NCI-H345 treated with DMSO at 0.1 percent for 48 hours (cell line): ENCODE measurements at regions not wholly inside any gene's neighbourhood (a gene's known extent, or its start where the extent isn't known, plus 50 kb on each side); places are given as distances from the start of the nearest gene placed in this dataset.
"Not testable (repeated sequence)": the region's sequence is repeated elsewhere in the genome, so short reads cannot be mapped to it uniquely, and the experiment has no call there.

Experiments used
- DNase-seq: peaks from one replicate; lab custom pipeline; 2025; ENCODE audit not compliant: unreplicated experiment; lab: John Stamatoyannopoulos, UW

DNA sequence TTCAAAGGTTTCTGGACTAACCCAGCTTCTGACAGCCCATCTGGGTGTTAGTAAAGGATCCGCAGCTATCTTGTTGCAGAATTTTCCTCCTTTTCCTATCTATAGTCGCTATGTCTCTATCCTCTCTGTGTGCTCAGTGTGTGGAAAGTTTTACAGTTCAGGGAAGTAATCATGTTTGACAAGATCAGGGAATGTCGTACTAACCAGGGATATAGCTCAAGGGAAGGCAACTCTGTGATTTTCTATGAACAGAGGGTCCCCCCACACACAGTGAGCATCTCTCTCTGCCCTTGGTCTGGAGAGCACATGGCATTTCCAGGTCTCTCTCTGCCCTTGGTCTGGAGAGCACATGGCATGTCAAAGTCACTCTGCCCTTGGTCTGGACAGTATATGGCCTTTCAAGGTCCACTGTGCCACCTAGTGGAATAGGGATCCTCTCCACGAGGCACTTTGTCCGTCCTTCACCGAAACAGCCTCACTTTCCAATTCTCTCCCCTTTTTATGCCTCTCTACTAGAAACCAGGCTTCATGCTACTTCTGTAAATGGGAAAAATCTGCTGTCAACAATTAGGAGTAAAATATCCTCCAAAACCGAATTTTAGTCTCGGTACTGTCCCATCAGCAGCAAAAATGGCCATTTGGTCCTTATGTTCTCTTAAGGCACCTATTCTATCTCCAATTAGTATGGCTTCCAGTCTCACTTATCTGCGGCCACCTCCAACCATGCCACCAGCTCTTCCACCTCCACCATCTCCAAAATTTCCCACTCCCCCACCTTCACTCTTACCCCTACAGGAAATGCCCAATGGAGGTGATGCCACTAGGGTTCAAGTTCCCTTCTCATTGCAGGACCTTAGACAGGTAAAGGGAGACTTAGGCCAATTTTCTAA, 88.7 kb downstream of the IGLL5 start:
- DNase-seq, result no peak

DNA sequence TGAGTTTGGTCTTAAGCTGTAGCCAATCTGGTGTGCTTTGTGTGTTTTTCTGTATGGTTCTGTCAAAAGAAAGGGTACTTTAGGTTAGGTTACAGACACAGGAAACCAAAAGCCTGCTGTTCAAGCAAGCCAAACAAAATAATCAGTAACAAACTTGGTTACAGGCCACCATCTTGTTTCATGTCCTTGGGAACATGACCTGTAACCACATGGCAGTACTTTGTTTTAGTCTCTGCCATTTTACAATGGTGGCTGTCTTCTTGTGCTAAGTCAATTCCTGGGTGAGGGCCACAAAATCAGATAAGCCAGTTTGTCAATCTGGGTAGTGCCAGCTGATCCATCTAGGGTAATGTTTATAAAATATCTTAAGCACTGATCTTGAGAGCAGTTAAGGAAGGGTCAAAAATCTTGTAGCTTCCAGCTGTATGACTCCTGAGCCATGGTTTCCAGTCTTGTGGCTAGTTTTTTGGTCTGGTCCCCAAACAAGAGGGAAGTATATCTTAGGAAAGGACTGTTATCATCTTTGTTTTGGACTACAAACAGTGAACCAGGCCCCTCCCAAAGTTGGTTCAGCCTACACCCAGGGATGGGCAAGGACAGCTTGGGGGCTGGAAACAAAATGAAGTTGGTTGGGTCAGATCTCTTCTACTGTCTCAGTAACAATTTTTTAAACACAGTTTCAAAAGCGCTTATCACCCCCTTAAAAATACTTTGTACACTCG, 90.0 kb downstream of the IGLL5 start:
- no peak for DNase-seq

DNA sequence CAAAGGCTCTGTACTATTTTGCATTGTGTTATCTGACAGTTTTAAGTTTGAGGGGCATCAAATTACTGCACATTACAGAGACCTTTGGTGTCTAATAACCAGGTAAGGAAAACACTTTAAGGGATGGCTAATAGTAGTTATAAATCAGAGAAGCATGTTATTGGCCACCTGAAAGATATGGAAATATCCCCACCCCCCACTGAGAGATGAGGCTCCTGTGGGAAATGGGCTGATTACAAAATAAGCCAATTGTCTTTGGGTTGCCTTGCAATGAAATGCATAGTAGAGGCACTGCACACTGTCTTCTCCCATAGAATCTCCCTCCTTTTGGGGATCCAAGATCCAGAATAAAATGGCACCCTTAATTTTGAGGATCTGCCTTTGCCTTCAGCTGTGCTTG, 91.0 kb downstream of the IGLL5 start:
- no peak for DNase-seq

DNA sequence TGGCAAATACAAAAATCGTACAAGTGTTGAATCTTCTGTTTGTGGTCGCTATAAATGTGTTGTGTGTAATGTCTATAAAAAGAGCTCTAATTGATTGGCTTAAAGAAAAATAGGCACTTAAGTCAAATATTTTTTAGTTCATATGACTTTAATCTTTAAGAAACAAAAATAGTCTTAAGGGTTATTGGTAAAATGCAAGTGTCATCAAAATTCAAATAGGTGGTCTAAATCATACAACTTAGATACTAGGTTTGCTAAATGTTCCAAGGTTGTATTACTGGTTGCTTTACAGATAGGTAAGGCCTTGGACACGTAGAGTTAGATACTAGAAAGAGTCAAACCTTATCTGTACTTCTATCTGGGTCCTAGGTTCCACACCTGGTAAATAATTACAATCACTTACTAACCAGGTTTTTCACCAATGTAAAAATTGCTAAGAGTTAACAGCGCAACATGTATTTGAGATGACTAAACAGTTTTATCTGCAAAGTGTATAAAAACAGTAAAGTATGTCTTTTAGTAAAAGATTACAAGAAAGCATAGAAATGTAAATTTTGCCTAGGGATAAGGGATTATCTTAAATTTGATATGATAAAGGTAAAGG, 91.1 kb upstream of the GNAZ start:
- no peak for DNase-seq

DNA sequence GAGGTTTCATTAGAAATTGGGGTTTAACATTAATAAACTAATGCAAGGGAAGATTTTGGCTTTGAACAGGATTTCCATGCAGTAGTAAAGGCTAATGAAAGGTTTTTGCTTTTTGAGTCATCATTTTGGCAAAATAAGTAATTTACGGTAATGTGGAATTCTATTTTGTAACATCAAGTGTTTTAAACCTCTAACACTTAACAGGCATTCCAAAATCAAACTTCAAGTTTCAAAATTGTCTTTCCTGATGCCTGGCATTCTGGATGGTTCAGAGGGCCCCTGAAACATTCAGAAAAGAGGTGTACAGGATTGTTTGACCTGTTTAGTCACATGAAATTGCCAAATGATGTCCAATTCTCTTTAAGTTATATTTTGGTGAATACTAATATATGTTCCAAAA, 90.4 kb upstream of the GNAZ start:
- DNase-seq, result no peak

DNA sequence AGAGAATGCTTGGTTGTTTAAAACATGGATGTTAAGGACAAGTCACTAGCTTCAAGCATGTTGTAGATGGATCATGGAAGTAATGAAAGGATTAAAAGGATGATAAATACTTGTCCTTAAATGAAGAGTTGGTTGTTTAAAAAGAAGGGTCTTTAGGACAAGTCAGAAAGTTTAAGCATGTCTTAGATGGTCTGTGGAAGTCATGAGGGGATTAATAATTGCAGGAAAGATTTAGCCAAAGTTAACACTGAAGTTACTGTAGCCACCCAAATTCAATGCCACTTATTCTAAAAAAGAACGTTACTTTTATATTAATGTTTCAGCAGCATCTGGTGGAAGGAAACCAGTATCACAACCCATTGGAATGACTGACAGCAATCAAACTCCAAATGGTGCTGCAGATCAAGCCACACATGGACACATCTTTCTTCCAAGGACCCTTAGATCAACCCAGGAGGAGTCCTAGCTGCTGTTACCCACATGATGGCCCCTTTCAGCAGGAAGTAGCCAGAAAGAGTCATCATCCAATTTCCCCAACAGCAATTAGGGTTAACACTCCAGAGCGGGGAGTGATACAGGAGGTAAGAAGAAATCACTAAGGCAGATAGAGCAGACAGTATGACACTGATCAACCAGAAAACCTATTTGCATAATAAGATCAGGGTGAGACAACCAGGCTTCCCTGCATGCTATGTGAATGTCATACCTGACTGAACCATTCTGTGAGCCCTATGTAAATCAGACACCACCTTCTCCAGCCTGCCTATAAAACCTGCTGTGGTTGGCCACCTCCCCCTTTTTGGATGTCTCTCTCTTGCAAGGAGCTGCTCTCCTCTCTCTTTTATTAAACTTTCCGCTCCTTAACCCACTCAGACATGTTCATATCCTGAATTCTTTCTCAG, 88.4 kb upstream of the GNAZ start:
- no peak for DNase-seq

DNA sequence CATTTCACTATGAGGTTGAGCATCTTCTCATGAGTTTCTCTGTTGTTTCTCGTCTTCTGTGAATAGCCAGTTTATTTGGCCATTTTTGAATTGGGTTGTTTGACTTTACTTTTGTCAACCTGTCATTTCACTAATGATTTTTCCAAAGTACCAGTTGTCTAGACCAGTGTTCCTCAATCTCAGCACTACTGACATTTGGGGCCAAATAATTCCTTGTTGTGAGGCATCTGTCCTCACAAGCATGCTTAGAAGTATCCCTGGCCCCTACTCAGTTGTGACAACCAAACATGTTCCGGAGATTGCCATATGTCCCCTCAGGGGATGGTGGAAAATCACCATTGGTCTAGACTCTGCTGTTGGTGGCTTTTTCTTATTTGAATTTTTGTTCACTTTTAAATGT, 87.7 kb upstream of the GNAZ start:
- no peak for DNase-seq

DNA sequence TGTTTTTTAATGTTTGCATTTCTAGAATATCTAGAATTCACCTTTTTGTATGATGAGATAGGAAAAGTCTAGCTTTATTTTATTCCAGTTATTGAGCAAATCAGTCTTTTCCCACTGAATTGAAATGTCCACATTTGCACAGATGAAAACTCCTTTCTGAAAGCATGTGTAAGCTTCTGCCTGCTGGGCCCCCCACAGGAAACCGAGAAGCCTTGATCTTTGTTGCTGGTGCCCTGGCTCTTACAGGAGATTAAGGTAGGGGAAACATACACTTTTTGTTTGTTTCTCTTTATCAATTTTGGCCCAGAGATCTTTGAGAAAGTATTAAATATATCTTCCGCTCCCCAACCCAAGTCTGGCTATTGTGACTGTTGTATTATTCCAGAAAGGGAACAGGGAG, 87.2 kb upstream of the GNAZ start:
- DNase-seq, result no peak

DNA sequence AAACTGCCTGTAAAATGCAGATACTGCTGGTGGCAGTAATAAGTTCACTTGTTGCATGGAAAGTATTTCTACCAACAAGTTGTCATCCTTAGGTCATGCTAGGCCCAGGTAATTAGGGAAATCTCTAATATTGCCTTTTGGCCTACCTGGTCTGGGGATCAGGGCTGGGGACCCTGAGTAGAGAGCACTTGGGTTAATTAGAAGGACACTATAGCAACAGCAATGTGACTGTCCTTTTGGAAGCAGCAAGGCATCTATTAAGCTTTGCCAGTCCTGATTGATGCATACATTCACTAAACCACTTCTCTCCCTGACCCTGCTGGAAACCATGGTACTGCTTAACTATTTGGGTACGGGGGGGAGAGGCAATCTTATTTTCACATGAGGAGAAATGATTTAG, 86.5 kb upstream of the GNAZ start:
- no peak for DNase-seq

DNA sequence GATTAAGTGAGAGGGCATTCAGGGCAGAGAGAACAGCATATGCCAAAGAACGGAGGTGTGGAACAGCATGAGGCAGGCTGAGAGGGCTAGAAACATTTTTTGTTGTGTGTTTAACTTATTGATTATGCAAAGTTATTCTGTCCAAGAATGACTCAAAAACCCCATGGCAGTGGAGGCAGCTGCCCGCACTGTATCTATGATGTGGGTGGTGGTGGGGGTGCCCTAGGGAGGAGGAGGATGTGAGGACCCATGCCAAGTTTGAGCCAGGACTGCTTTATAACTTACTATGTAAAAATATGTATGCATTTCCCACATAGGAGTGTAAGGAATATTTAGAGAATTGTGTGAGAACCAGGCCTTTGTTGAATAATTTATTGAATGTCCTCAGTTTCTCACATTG, 85.4 kb upstream of the GNAZ start:
- DNase-seq, result no peak

DNA sequence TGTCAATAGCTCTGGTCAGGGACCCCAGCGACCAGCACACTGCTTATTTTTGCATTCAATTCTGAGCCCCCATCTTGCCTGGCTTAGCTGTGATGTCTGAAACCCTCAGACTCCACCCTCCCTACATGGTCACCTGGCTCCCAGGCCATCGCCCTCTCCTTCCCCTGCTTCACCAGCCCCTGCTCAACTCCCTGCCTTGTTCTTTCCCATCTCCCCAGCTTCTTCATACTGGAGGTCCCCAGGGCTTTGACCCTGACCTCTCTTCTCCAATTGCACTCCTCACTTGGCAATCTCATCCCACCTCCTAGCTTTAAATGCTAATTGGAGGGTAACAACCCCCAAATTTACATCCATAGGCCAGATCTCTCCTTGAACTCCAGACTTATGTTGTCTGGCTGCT, 84.3 kb upstream of the GNAZ start:
- no peak for DNase-seq

DNA sequence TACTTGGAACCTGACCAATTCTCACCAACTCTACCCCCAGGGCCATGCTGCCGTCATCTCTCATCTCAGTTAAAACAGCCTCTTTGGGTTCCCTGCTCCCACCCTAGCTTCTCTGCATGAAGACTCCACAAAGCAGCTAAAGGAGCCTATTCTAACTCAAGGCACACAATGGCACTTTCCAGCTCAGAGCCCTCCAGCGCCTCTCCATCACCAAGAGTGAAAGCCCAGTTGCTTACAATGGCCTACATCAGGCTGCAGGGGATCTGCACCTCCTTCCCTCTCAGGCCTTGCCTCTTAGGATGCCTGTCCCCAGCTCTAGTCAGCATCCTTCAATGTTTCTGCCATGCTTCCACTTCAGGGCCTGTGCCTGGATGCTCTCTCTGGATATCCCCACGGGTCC, 83.7 kb upstream of the GNAZ start:
- DNase-seq, result no peak

DNA sequence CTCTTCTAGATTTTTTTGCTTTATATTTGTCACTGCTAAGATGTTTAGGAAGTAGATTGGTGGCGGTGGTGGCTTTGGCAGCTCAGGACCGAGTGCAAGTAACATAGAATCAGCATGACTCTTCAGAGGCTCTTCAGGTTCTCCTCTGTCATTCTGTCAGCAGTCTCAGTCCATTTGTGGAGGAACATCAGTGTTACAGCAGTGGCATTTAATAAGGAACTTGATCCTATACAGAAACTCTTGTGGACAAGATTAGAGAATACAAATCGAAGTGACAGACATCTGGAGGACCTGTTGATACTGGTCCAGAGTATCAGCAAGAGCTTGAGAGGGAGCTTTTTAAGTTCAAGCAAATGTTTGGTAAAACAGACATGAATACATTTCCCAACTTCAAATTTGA, 82.2 kb upstream of the GNAZ start:
- DNase-seq, result no peak

DNA sequence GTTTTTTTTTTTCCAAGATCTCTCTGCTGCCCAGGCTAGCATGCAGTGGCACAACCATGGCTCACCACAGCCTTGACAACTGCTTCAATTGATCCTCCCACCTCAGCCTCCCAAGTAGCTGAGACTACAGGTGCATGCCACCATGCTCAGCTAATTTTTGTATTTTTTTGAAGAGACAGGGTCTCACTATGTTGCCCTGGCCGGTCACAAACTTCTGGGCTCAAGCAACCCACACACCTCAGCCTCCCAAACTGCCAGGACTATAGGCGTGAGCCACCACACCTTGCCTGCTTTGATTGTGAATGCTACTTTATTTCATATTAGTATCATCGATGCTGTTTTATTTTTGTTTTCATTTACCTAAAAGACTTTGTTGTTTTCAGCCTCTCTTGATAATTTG, 81.5 kb upstream of the GNAZ start:
- no peak for DNase-seq

DNA sequence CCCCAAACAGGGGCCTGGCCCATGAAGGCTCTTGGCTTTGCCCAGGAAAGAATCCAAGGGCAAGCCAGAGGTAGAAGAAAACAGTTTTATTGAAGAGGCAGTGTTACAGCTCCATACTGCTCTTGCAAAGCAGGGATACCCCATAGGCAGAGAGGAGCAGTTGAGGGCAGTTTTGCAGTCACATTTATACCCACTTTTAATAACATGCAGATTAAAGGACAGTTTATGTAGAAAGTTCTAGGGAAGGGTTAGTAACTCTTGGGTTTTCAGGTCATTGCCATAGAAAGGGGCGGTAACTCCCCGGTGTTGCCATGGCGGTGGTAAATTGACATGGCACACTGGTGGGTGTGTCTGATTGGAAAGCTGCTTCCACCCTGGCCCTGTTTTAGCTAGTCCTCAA, 80.5 kb upstream of the GNAZ start:
- no peak for DNase-seq

DNA sequence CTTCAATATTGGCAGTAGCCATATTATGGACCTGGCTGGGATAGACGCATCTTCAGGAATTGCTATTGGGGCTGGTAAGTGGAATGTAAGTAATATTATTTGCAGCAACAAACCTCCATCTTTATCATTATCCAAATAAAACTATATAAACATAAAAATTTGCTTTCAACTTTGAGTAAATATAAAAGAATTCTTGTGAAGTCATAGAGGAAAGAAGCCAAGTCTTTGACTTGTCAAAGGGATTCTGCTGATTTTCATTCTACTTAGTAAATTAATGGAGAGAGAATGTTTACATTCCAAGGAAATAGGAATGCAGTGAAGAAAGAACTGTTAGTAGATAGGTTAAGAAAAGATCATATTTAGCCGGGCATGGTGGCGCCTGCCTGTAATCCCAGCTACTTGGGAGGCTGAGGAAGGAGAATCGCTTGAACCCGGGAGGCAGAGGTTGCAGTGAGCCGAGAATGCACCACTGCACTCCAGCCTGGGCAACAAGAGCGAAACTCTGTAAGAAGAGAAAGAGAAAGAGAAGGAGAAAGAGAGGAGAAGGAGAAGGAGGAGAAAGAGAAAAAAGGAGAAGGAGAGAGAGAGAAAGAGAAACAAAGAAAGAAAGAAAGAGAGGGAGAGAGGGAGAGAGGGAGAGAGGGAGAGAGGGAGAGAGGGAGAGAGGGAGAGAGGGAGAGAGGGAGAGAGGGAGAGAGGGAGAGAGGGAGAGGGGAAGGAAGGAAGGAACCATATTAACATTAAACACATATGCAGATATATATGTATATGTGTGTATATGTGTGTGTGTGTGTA, 79.4 kb upstream of the GNAZ start:
- not testable (repeated sequence) for DNase-seq

DNA sequence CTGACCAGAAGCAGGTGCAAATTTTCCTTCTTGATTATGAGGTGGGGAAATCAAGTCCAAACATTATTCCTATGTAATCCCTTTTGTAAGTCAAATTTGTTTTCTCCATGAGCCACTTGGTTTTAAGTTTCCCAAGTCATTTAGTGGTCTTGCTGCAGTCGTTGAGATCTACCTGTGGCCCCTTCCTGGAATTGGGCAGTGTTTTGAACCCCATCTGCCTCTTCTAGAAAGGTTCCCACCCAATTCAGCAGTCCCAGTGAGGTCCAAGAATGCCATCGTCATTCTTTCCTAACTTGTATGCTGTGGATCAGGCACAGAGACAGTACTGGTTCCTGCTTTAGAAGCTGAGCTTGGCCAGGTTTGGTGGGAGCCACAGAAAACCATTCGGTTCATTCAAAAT, 77.8 kb upstream of the GNAZ start:
- no peak for DNase-seq

DNA sequence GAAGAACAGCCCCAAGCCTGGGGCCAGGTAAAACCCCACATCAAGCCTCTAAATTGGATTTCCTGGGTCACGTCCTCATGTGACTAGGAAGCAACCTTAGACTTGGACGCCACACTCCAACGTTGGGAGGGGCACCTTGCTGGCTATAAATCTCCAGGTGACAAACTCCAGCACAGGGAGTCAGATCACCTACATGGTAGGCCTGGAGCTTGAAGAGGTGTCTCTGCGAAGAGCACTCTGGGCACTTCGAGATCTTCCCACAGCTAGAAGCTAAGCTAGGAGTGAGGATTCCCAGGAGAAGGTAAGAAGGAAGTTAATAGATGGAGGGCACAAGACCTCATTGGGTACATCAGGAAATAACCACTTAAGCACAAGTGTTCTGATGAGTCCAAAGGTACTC, 77.1 kb upstream of the GNAZ start:
- DNase-seq, result no peak

DNA sequence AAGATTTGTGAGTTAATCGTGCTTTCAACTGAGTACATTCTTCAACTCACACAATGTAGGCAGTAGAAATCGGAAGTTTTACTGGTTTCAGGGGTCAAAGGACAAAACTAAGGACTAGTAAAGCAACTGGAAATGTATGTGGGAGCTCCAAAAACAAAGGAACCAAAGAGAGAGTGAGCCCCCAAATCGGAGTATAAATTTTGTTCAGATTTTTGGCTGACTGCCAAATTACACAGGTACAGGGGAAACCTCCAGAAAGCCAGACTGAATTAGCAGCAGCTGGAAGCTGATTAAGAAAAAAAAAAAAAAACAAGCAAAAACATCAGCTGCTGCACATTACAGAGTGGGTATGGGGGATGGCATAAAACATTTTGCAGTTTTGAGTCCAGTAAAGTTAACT, 75.2 kb upstream of the GNAZ start:
- DNase-seq, result no peak

DNA sequence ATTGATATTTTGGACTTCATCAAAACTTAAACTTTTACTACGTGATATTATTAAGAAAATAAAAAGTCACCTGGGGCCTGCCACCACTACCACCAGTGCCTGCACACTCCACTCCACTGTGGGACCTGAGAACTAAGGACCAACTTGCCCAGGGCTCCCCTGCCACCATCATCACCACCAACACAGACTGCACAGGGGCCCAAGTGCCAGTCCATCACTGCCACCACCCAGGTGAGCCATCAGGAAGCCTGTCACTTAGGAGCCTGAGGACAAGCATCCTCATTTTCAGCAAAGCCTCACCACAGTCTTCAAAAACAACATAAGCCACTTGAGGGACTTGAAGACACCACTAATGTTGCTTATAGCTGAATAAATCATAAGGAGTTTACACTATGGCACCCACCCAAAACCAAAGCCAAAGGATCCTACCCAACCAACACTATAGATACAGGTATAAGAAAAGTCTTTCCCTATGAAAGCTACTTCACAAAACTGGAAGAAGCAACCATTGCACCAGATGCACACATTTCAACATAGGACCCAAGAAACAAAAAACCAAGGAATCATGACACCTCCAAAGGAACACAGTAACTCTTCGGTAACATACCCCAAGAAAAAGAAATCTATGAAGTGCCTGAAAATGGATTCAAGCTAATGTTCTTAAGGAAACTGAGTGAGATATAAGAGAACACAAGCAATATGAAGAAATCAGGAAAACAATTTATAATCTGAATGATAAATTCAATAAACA, 73.6 kb upstream of the GNAZ start:
- DNase-seq, result no peak
